ENCODE measurements at regions not wholly inside any gene's neighbourhood (a gene's known extent, or its start where the extent isn't known, plus 50 kb on each side); places are given as distances from the start of the nearest gene placed in this dataset.
A peak's percentile ranks its signal among the peaks of the same experiment; 100 is the strongest.

DNA sequence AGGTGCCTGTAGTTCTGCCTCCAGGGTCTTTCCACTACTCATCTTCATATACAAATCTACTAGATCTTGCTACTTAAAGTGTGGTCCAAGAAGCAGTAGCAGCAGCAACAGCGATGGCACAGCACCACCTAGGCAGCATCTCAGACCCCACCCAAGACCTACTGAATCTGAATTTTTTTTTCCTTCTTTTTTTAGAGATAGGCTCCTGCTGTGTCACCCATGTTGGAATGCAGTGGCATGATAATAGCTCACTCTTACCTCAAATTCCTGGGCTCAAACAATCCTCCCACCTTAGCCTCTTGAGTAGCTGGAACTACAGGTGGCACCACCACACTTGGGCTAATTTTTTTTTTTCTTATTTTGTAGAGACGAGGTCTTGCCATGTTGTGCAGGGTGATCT, 346.7 kb upstream of the TGFBR2 start:
- in situ Hi-C loops (cut with MboI; ENCODE audit: low sequenced_read_pairs) (no loop called here), intact Hi-C loops (cut with micrococcal nuclease) (no loop called here), dilution Hi-C loops (cut with HindIII; ENCODE audit: low sequenced_read_pairs, unreplicated experiment) (no loop called here)
- H2BK5ac ChIP-seq (ENCODE audit: low read depth, low read length, poor library complexity, severe bottlenecking): no peak overlapping the region
- DNase-seq: no peak
- 100% methylated on average over 1 of the region's 2 CpGs; no CpG with 5 or more reads in 1 of the 2 experiments for WGBS, 2 experiments (ENCODE audit: extremely low coverage in 2 of 2, insufficient read length in 1 of 2)
- H4K20me1 ChIP-seq (ENCODE audit: insufficient read depth, low read length): no peaks in the 10 kb centered on the region
- H3K56ac ChIP-seq (ENCODE audit: extremely low read depth, insufficient read depth, low read length): no peak overlapping the region
- H4K91ac ChIP-seq (ENCODE audit: insufficient read depth, low read depth, low read length): no peak overlapping the region
- H3K27me3 ChIP-seq (ENCODE audit: control insufficient read depth, insufficient read depth, low read length): no peaks in the 10 kb centered on the region
- no peak overlapping the region for H3K14ac ChIP-seq (replicated peaks; ENCODE audit: low read depth, low read length)
- no peaks in the 10 kb centered on the region for H3K36me3 ChIP-seq (ENCODE audit: control insufficient read depth, insufficient read depth, low read length)
- peaks cover 16% of the 10 kb centered on the region for H3K4me1 ChIP-seq (ENCODE audit: control insufficient read depth, insufficient read depth, low read length)
- no peaks in the 10 kb centered on the region for H3K79me1 ChIP-seq (ENCODE audit: low read depth in 1 of 2, low read length in 2 of 2)
- H2BK120ac ChIP-seq (ENCODE audit: low read depth, low read length): no peak overlapping the region
- POLR2A ChIA-PET (ENCODE audit: unreplicated experiment): no interaction called here
- H4K8ac ChIP-seq (ENCODE audit: low read depth in 2 of 2, low read length in 2 of 2): no peak overlapping the region
- ATAC-seq (ENCODE audit: low read depth): no peak
- H3K9me3 ChIP-seq (ENCODE audit: control insufficient read depth, insufficient read depth, low read length): no peaks in the 10 kb centered on the region
- 0 out of 2 replicates have a peak overlapping the region, but pooled peaks have one; percentile 47 for H2AK5ac ChIP-seq (ENCODE audit: low read depth, low read length)
- H3K18ac ChIP-seq (ENCODE audit: low read depth, low read length): no peak overlapping the region
- H2BK20ac ChIP-seq (ENCODE audit: low read depth, low read length): no peak overlapping the region; the same call in 1 of the 2 replicates
- no peak overlapping the region for H2AK9ac ChIP-seq (replicated peaks; ENCODE audit: low read depth, low read length, poor library complexity)
- no peak overlapping the region for H2BK15ac ChIP-seq (ENCODE audit: low read depth, low read length)
- TF ChIP-seq POLR2A (IDR thresholded peaks at IDR 0.05; ENCODE audit: low read depth, low read length) (no peak), CHD1 (IDR thresholded peaks at IDR 0.05; ENCODE audit: low read depth, low read length) (no peak), MAFK (IDR thresholded peaks at IDR 0.05; ENCODE audit: low read depth, low read length) (no peak), RAD21 (IDR thresholded peaks at IDR 0.05; ENCODE audit: low read length) (no peak), RCOR1 (IDR thresholded peaks at IDR 0.05; ENCODE audit: insufficient replicate concordance, low read length) (no peak), CEBPB (IDR thresholded peaks at IDR 0.05; ENCODE audit: low read depth, low read length) (no peak), MXI1 (IDR thresholded peaks at IDR 0.05; ENCODE audit: borderline replicate concordance, low read depth, low read length) (no peak), RFX5 (IDR thresholded peaks at IDR 0.05; ENCODE audit: low read depth, low read length) (no peak), FOS (IDR thresholded peaks at IDR 0.05; ENCODE audit: low read depth, low read length) (no peak), NFE2L2 (IDR thresholded peaks at IDR 0.05; ENCODE audit: low read depth, low read length) (no peak), MAZ (IDR thresholded peaks at IDR 0.05; ENCODE audit: borderline replicate concordance, low read depth, low read length) (no peak), SMC3 (IDR thresholded peaks at IDR 0.05; ENCODE audit: low read depth, low read length) (no peak), BHLHE40 (IDR thresholded peaks at IDR 0.05; ENCODE audit: low read depth, low read length) (no peak)
- TF ChIP-seq, protein P1, sequence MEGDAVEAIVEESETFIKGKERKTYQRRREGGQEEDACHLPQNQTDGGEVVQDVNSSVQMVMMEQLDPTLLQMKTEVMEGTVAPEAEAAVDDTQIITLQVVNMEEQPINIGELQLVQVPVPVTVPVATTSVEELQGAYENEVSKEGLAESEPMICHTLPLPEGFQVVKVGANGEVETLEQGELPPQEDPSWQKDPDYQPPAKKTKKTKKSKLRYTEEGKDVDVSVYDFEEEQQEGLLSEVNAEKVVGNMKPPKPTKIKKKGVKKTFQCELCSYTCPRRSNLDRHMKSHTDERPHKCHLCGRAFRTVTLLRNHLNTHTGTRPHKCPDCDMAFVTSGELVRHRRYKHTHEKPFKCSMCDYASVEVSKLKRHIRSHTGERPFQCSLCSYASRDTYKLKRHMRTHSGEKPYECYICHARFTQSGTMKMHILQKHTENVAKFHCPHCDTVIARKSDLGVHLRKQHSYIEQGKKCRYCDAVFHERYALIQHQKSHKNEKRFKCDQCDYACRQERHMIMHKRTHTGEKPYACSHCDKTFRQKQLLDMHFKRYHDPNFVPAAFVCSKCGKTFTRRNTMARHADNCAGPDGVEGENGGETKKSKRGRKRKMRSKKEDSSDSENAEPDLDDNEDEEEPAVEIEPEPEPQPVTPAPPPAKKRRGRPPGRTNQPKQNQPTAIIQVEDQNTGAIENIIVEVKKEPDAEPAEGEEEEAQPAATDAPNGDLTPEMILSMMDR (conservative IDR thresholded peaks at IDR 0.05; ENCODE audit: low read depth, low read length): no peak
- TF ChIP-seq, protein P2, sequence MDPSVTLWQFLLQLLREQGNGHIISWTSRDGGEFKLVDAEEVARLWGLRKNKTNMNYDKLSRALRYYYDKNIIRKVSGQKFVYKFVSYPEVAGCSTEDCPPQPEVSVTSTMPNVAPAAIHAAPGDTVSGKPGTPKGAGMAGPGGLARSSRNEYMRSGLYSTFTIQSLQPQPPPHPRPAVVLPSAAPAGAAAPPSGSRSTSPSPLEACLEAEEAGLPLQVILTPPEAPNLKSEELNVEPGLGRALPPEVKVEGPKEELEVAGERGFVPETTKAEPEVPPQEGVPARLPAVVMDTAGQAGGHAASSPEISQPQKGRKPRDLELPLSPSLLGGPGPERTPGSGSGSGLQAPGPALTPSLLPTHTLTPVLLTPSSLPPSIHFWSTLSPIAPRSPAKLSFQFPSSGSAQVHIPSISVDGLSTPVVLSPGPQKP (IDR thresholded peaks at IDR 0.05; ENCODE audit: borderline replicate concordance, low read depth, low read length): no peak
- TF ChIP-seq, protein P3, sequence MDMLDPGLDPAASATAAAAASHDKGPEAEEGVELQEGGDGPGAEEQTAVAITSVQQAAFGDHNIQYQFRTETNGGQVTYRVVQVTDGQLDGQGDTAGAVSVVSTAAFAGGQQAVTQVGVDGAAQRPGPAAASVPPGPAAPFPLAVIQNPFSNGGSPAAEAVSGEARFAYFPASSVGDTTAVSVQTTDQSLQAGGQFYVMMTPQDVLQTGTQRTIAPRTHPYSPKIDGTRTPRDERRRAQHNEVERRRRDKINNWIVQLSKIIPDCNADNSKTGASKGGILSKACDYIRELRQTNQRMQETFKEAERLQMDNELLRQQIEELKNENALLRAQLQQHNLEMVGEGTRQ (IDR thresholded peaks at IDR 0.05; ENCODE audit: low read depth, low read length): no peak
- no peak overlapping the region for H3K27ac ChIP-seq (ENCODE audit: insufficient read depth, low read length)
- no TSS peak for BruUV-seq (replicated peaks)
- H3K4me2 ChIP-seq (ENCODE audit: low read depth, low read length): no peak overlapping the region
- H2AFZ ChIP-seq (replicated peaks; ENCODE audit: low read length, poor library complexity): no peak overlapping the region
- no peak overlapping the region for H3K4ac ChIP-seq (ENCODE audit: low read depth, low read length)
- H3K9ac ChIP-seq (ENCODE audit: low read depth, low read length): no peak overlapping the region
- H3K9me1 ChIP-seq (ENCODE audit: insufficient read depth, low read length): peaks cover 4% of the 10 kb centered on the region; the same call in 1 of the 2 replicates
- H4K5ac ChIP-seq (ENCODE audit: low read depth, low read length): no peak overlapping the region
- CTCF ChIA-PET: interaction anchor here (0.5 kb wide), 1 partner anchor 9 kb away, joined by 4 read pairs; no protein-coding TSS in a partner anchor
- H3K23ac ChIP-seq (ENCODE audit: low read depth, low read length): no peak overlapping the region
- H3K4me3 ChIP-seq (ENCODE audit: insufficient read depth, low read depth, low read length): no peak overlapping the region

All from IMR-90 (cell line).